ENCODE measurements at regions not wholly inside any gene's neighbourhood (a gene's known extent, or its start where the extent isn't known, plus 50 kb on each side); places are given as distances from the start of the nearest gene placed in this dataset.

- intact Hi-C loops (cut with DNase I): no loop called here
- no peaks in the 10 kb centered on the region for H3K9me3 ChIP-seq
- H3K36me3 ChIP-seq: no peaks in the 10 kb centered on the region
- H3K4me1 ChIP-seq (ENCODE audit: insufficient read depth): no peaks in the 10 kb centered on the region
- DNase-seq: no peak
- no peak overlapping the region for H3K27ac ChIP-seq
- TF ChIP-seq EP300 (IDR thresholded peaks at IDR 0.05) (no peak), POLR2A (IDR thresholded peaks at IDR 0.05) (no peak), CTCF (IDR thresholded peaks at IDR 0.05) (no peak)
- no peaks in the 10 kb centered on the region for H3K27me3 ChIP-seq
- H3K4me3 ChIP-seq: no peak overlapping the region
Observed at GRCh38 chr2:146444987-146445386, 1399.8 kb upstream of the ACVR2A start.

GRCh38 chr2:146444085-146444484 lies 1400.7 kb upstream of the ACVR2A start:
- no peak overlapping the region for H3K27ac ChIP-seq
- no peaks in the 10 kb centered on the region for H3K4me1 ChIP-seq (ENCODE audit: insufficient read depth)
- no peak for DNase-seq
- H3K27me3 ChIP-seq: no peaks in the 10 kb centered on the region
- H3K36me3 ChIP-seq: no peaks in the 10 kb centered on the region
- H3K4me3 ChIP-seq: no peak overlapping the region
- intact Hi-C loops (cut with DNase I): no loop called here
- no peak for TF ChIP-seq EP300 (IDR thresholded peaks at IDR 0.05)
- no peak for TF ChIP-seq POLR2A (IDR thresholded peaks at IDR 0.05)
- TF ChIP-seq CTCF (IDR thresholded peaks at IDR 0.05): no peak
- H3K9me3 ChIP-seq: no peaks in the 10 kb centered on the region

GRCh38 chr2:146438246-146438645 lies 1406.6 kb upstream of the ACVR2A start:
- Histone ChIP-seq H3K36me3 (no peaks in the 10 kb centered on the region), H3K27me3 (no peaks in the 10 kb centered on the region), H3K4me3 (no peak overlapping the region), H3K4me1 (ENCODE audit: insufficient read depth) (no peaks in the 10 kb centered on the region), H3K27ac (no peak overlapping the region), H3K9me3 (no peaks in the 10 kb centered on the region)
- no peak for DNase-seq
- TF ChIP-seq CTCF (IDR thresholded peaks at IDR 0.05): no peak
- no peak for TF ChIP-seq POLR2A (IDR thresholded peaks at IDR 0.05)
- no peak for TF ChIP-seq EP300 (IDR thresholded peaks at IDR 0.05)
- intact Hi-C loops (cut with DNase I): no loop called here

GRCh38 chr2:146437712-146438111 lies 1407.1 kb upstream of the ACVR2A start:
- no peak overlapping the region for H3K4me3 ChIP-seq
- WGBS, 3 donors: 36 to 60% (median 55%) methylated on average over 2 of the region's 2 CpGs
- no peak overlapping the region for H3K27ac ChIP-seq
- no peaks in the 10 kb centered on the region for H3K9me3 ChIP-seq
- DNase-seq: no peak
- H3K36me3 ChIP-seq: no peaks in the 10 kb centered on the region
- no peaks in the 10 kb centered on the region for H3K27me3 ChIP-seq
- TF ChIP-seq EP300 (IDR thresholded peaks at IDR 0.05) (no peak), POLR2A (IDR thresholded peaks at IDR 0.05) (no peak), CTCF (IDR thresholded peaks at IDR 0.05) (no peak)
- H3K4me1 ChIP-seq (ENCODE audit: insufficient read depth): no peaks in the 10 kb centered on the region
- intact Hi-C loops (cut with DNase I): no loop called here
